DMS53 treated with DMSO at 0.1 percent for 48 hours (cell line): ENCODE measurements at regions not wholly inside any gene's neighbourhood (a gene's known extent, or its start where the extent isn't known, plus 50 kb on each side); places are given as distances from the start of the nearest gene placed in this dataset.
A peak's percentile ranks its signal among the peaks of the same experiment; 100 is the strongest.

ENCODE experiments used
- DNase-seq: peaks from one replicate; lab custom pipeline; 2025; ENCODE audit not compliant: unreplicated experiment; lab: John Stamatoyannopoulos, UW

- no peak for DNase-seq
Measured at GRCh38 chr18:72470391-72470790, 73.8 kb downstream of the CBLN2 start.

GRCh38 chr18:72468021-72468710, 76.0 kb downstream of the CBLN2 start:
- no peak for DNase-seq

- DNase-seq, result no peak
Measured at GRCh38 chr18:72460210-72460680, 83.9 kb downstream of the CBLN2 start.

GRCh38 chr18:72458271-72458670, 85.9 kb downstream of the CBLN2 start:
- no peak for DNase-seq

- DNase-seq, result no peak
Measured at GRCh38 chr18:72456802-72457201, 87.3 kb downstream of the CBLN2 start.

GRCh38 chr18:72452328-72452727, 91.8 kb downstream of the CBLN2 start:
- no peak for DNase-seq

- DNase-seq, result no peak
Measured at GRCh38 chr18:72444798-72445155, 99.4 kb downstream of the CBLN2 start.

GRCh38 chr18:72444111-72444797, 99.9 kb downstream of the CBLN2 start:
- no peak for DNase-seq

- no peak for DNase-seq
Measured at GRCh38 chr18:72436401-72436800, 107.7 kb downstream of the CBLN2 start.

- DNase-seq, result no peak
Measured at GRCh38 chr18:72433756-72434155, 110.4 kb downstream of the CBLN2 start.

GRCh38 chr18:72427721-72428120, 116.4 kb downstream of the CBLN2 start:
- DNase-seq, result no peak

GRCh38 chr18:72419914-72420313, 124.2 kb downstream of the CBLN2 start:
- DNase-seq, result no peak

GRCh38 chr18:72412927-72413326, 131.2 kb downstream of the CBLN2 start:
- DNase-seq, result no peak

- no peak for DNase-seq
Measured at GRCh38 chr18:72411261-72411660, 132.9 kb downstream of the CBLN2 start.

- DNase-seq, result no peak
Measured at GRCh38 chr18:72410399-72410798, 133.7 kb downstream of the CBLN2 start.

- no peak for DNase-seq
Measured at GRCh38 chr18:72409903-72410302, 134.2 kb downstream of the CBLN2 start.

GRCh38 chr18:72407048-72407447, 137.1 kb downstream of the CBLN2 start:
- no peak for DNase-seq

- no peak for DNase-seq
Measured at GRCh38 chr18:72391951-72392350, 152.2 kb downstream of the CBLN2 start.

- no peak for DNase-seq
Measured at GRCh38 chr18:72391427-72391826, 152.7 kb downstream of the CBLN2 start.

- no peak for DNase-seq
Measured at GRCh38 chr18:72378016-72378415, 166.1 kb downstream of the CBLN2 start.

GRCh38 chr18:72376256-72376655, 167.9 kb downstream of the CBLN2 start:
- no peak for DNase-seq

GRCh38 chr18:72375618-72376017, 168.5 kb downstream of the CBLN2 start:
- peak; percentile 96 for DNase-seq

GRCh38 chr18:72372076-72372475, 172.1 kb downstream of the CBLN2 start:
- DNase-seq, result no peak
